A673 (cell line): ENCODE measurements at regions not wholly inside any gene's neighbourhood (a gene's known extent, or its start where the extent isn't known, plus 50 kb on each side); places are given as distances from the start of the nearest gene placed in this dataset.

Source experiments
- BruUV-seq: library from RNA; stranded (reverse); fragments of 400-500 nt; replicated peaks from 2 replicates; lab custom pipeline; 2021; lab: Mats Ljungman, UMichigan
- CTCF ChIA-PET: fragments of 300-600 bp; sonication (Branson Sonifier 250); formaldehyde crosslinking; loops from one replicate; lab custom pipeline; 2022; ENCODE audit warnings: antibody characterized with exemption; lab: Charles Lee
- POLR2A ChIA-PET: fragments of 300-600 bp; sonication (Branson Sonifier 250); formaldehyde crosslinking; loops from one replicate; lab custom pipeline; 2022; ENCODE audit warnings: antibody characterized with exemption; ENCODE audit not compliant: low non-redundant PET; lab: Charles Lee
- DNase-seq: peaks from one replicate; pipeline ENCODE4 v3.0.0-alpha.2; 2015; ENCODE audit warnings: low spot score
- H3K27ac ChIP-seq: fragments of 200-600 bp; sonication (generic); 2 replicates; pipeline ENCODE4 v1.5.1; 2016; ENCODE audit warnings: mixed run types, low read depth, mild to moderate bottlenecking, mixed read lengths, antibody characterized with exemption, low read length; ENCODE audit not compliant: poor library complexity, severe bottlenecking
- H3K27me3 ChIP-seq: fragments of 200-600 bp; sonication (generic); replicated peaks from 2 replicates; pipeline ENCODE4 v1.6.1; 2017; ENCODE audit warnings: mixed run types, low read depth, mild to moderate bottlenecking, mixed read lengths, antibody characterized with exemption, low read length; ENCODE audit not compliant: insufficient read depth, poor library complexity
- H3K36me3 ChIP-seq: fragments of 200-600 bp; sonication (generic); 2 replicates; pipeline ENCODE4 v1.6.1; 2016; ENCODE audit warnings: mixed run types, mild to moderate bottlenecking, mixed read lengths, antibody characterized with exemption, low read length; ENCODE audit not compliant: insufficient read depth, poor library complexity, severe bottlenecking
- H3K4me1 ChIP-seq: fragments of 200-600 bp; sonication (generic); 2 replicates; pipeline ENCODE4 v1.6.1; 2017; ENCODE audit warnings: mixed run types, mild to moderate bottlenecking, mixed read lengths, antibody characterized with exemption, low read length; ENCODE audit not compliant: insufficient read depth, poor library complexity, severe bottlenecking
- H3K4me3 ChIP-seq: fragments of 200-600 bp; sonication (generic); 2 replicates; pipeline ENCODE4 v1.5.1; 2016; ENCODE audit warnings: low read depth, mixed run types, mild to moderate bottlenecking, mixed read lengths, low read length; ENCODE audit not compliant: poor library complexity, severe bottlenecking
- H3K9me3 ChIP-seq: fragments of 200-600 bp; sonication (generic); 2 replicates; pipeline ENCODE4 v1.6.1; 2016; ENCODE audit warnings: mixed run types, low read depth, mild to moderate bottlenecking, mixed read lengths, antibody characterized with exemption, low read length; ENCODE audit not compliant: poor library complexity, severe bottlenecking
- EZH2 ChIP-seq: fragments of 200-600 bp; sonication (generic); IDR thresholded peaks from 2 replicates; pipeline ENCODE4 v1.6.1; 2017; ENCODE audit warnings: borderline replicate concordance, low read depth, mild to moderate bottlenecking, mixed read lengths, antibody characterized with exemption, low read length; ENCODE audit not compliant: poor library complexity, severe bottlenecking
- intact Hi-C: fragments of 100-400 bp; cut with micrococcal nuclease; formaldehyde crosslinking; loops from one replicate; pipeline ENCODE4 v1.10.0; 2022; ENCODE audit not compliant: unreplicated experiment
- TF ChIP-seq, protein P1 (sequence below): fragments of 300-800, 200-600 bp; sonication (generic); conservative IDR thresholded peaks from 2 replicates; pipeline ENCODE4 v1.5.1; 2017; ENCODE audit warnings: low read depth, mild to moderate bottlenecking, antibody characterized with exemption, low read length, moderate library complexity, mixed read lengths

DNA sequence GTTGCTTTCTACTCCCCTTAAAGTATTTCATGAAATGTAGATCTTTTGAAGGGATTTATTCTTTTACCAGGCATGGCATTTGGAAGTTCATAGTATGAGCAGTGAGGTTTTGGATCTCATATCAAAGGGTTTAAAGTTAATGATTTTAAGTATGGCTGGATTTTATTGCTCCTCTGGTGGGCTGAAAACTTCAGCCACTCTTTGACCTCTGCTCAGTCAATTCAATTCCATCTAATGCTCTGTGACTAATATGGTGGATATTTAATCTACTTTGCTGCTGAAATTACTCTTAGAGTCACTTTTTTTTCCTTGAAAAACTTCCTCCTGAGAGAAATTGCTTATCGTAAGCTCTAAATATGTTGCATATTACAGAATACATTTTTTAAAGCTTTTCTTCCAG lies 218.6 kb downstream of the NR2F2 start:
- Histone ChIP-seq H3K27ac (no peak overlapping the region), H3K4me1 (no peaks in the 10 kb centered on the region), H3K36me3 (no peaks in the 10 kb centered on the region), H3K4me3 (no peak overlapping the region), H3K9me3 (no peaks in the 10 kb centered on the region), H3K27me3 (no peaks in the 10 kb centered on the region)
- TF ChIP-seq EZH2: no peak
- TF ChIP-seq, protein P1, sequence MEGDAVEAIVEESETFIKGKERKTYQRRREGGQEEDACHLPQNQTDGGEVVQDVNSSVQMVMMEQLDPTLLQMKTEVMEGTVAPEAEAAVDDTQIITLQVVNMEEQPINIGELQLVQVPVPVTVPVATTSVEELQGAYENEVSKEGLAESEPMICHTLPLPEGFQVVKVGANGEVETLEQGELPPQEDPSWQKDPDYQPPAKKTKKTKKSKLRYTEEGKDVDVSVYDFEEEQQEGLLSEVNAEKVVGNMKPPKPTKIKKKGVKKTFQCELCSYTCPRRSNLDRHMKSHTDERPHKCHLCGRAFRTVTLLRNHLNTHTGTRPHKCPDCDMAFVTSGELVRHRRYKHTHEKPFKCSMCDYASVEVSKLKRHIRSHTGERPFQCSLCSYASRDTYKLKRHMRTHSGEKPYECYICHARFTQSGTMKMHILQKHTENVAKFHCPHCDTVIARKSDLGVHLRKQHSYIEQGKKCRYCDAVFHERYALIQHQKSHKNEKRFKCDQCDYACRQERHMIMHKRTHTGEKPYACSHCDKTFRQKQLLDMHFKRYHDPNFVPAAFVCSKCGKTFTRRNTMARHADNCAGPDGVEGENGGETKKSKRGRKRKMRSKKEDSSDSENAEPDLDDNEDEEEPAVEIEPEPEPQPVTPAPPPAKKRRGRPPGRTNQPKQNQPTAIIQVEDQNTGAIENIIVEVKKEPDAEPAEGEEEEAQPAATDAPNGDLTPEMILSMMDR: no peak
- CTCF ChIA-PET: no interaction called here
- DNase-seq: no peak
- no TSS peak for BruUV-seq
- POLR2A ChIA-PET: no interaction called here
- intact Hi-C loops: no loop called here

DNA sequence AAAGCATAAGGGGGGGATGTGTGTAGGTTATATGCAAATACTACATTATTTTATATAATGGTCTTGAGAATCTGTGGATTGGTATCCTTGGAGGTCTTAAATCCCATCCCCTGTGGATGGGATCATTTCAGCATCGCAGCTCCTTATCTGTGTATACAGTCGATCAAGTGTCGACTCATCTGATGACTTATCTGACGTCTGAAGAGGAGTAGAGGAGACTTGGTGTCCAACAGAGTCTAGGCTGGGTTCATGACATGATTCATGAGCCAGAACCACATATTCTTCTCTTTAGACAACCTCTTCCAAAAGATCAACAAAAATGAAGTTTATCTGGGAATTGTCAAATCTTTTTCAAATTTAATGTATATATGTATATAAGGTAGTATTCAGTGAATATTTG lies 220.7 kb downstream of the NR2F2 start:
- intact Hi-C loops: no loop called here
- ChIA-PET POLR2A (no interaction called here), CTCF (no interaction called here)
- TF ChIP-seq, protein P1: no peak
- no peak for TF ChIP-seq EZH2
- no peaks in the 10 kb centered on the region for H3K9me3 ChIP-seq
- no peaks in the 10 kb centered on the region for H3K4me1 ChIP-seq
- H3K27ac ChIP-seq: no peak overlapping the region
- H3K4me3 ChIP-seq: no peak overlapping the region
- BruUV-seq: no TSS peak
- DNase-seq: no peak
- H3K27me3 ChIP-seq: no peaks in the 10 kb centered on the region
- H3K36me3 ChIP-seq: no peaks in the 10 kb centered on the region

DNA sequence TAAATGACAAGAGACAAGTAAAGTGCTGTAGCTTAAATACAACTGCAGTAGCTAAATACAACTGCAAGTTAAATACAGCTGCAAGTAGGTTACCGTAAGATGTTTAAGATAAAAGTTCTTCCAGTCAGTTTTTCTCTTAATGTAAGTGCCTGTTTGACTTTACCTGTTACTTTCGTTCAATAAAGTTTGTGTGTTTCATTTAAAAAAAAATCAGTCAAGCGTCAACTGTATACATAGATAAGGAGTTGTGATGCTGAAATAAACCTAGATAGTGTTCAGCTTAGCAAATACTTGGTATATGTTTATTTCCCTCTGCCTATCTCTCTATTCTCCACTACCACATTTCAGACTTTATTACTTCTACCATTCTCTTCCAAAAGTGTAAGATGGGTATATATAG lies 221.2 kb downstream of the NR2F2 start:
- Histone ChIP-seq H3K36me3 (no peaks in the 10 kb centered on the region), H3K27me3 (no peaks in the 10 kb centered on the region), H3K4me1 (no peaks in the 10 kb centered on the region), H3K27ac (no peak overlapping the region), H3K9me3 (no peaks in the 10 kb centered on the region), H3K4me3 (no peak overlapping the region)
- intact Hi-C loops: no loop called here
- DNase-seq: no peak
- ChIA-PET POLR2A (no interaction called here), CTCF (no interaction called here)
- no TSS peak for BruUV-seq
- TF ChIP-seq, protein P1: no peak
- TF ChIP-seq EZH2: no peak
